ENCODE measurements at regions not wholly inside any gene's neighbourhood (a gene's known extent, or its start where the extent isn't known, plus 50 kb on each side); places are given as distances from the start of the nearest gene placed in this dataset.

GRCh38 chr9:106691627-106692026, 171.3 kb upstream of the ZNF462 start:
- TF ChIP-seq POLR2A (IDR thresholded peaks at IDR 0.05; ENCODE audit: low read length) (no peak), GATA1 (IDR thresholded peaks at IDR 0.05; ENCODE audit: low read depth, low read length) (no peak)
